Embryonic facial prominence (tissue), 1 donor: ENCODE measurements at regions not wholly inside any gene's neighbourhood (a gene's known extent, or its start where the extent isn't known, plus 50 kb on each side); places are given as distances from the start of the nearest gene placed in this dataset.
"Not testable (repeated sequence)": the region's sequence is repeated elsewhere in the genome, so short reads cannot be mapped to it uniquely, and the experiment has no call there.

Source experiments
- DNase-seq: peaks from one replicate; pipeline ENCODE4 v3.0.0-alpha.2; 2016; ENCODE audit errors: extremely low spot score

GRCh38 chr7:29649876-29650275 is 86.2 kb downstream of the PRR15 start:
- no peak for DNase-seq

GRCh38 chr7:29651477-29651876 is 87.8 kb downstream of the PRR15 start:
- DNase-seq, result no peak

- DNase-seq, result no peak
Measured at GRCh38 chr7:29652556-29652955, 88.9 kb downstream of the PRR15 start.

- DNase-seq, result not testable (repeated sequence)
Measured at GRCh38 chr7:29654340-29654739, 90.7 kb downstream of the PRR15 start.

GRCh38 chr7:29657288-29657687 is 93.7 kb downstream of the PRR15 start:
- DNase-seq, result no peak

GRCh38 chr7:29657856-29658255 is 94.2 kb downstream of the PRR15 start:
- DNase-seq, result no peak

GRCh38 chr7:29659213-29659612 is 95.6 kb downstream of the PRR15 start:
- not testable (repeated sequence) for DNase-seq

- not testable (repeated sequence) for DNase-seq
Measured at GRCh38 chr7:29662899-29663298, 99.3 kb downstream of the PRR15 start.

- DNase-seq, result not testable (repeated sequence)
Measured at GRCh38 chr7:29664999-29665398, 101.4 kb downstream of the PRR15 start.

- DNase-seq, result not testable (repeated sequence)
Measured at GRCh38 chr7:29667096-29667669, 103.5 kb downstream of the PRR15 start.

GRCh38 chr7:29671286-29671685 is 107.7 kb downstream of the PRR15 start:
- not testable (repeated sequence) for DNase-seq

GRCh38 chr7:29673635-29674034 is 110.0 kb downstream of the PRR15 start:
- not testable (repeated sequence) for DNase-seq

GRCh38 chr7:29674626-29675025 is 111.0 kb downstream of the PRR15 start:
- DNase-seq, result not testable (repeated sequence)

GRCh38 chr7:29677254-29677653 is 113.6 kb downstream of the PRR15 start:
- DNase-seq, result not testable (repeated sequence)

- not testable (repeated sequence) for DNase-seq
Measured at GRCh38 chr7:29679963-29680362, 116.3 kb downstream of the PRR15 start.

GRCh38 chr7:29680601-29681000 is 117.0 kb downstream of the PRR15 start:
- not testable (repeated sequence) for DNase-seq

- not testable (repeated sequence) for DNase-seq
Measured at GRCh38 chr7:29684151-29684786, 120.6 kb downstream of the PRR15 start.

GRCh38 chr7:29684787-29685650 is 121.3 kb upstream of the WIPF3 start:
- DNase-seq, result peak; percentile 9

GRCh38 chr7:29685651-29686271 is 120.5 kb upstream of the WIPF3 start:
- DNase-seq, result not testable (repeated sequence)

- DNase-seq, result not testable (repeated sequence)
Measured at GRCh38 chr7:29690510-29690909, 115.8 kb upstream of the WIPF3 start.

- not testable (repeated sequence) for DNase-seq
Measured at GRCh38 chr7:29696402-29696801, 109.9 kb upstream of the WIPF3 start.

- DNase-seq, result not testable (repeated sequence)
Measured at GRCh38 chr7:29699723-29700122, 106.6 kb upstream of the WIPF3 start.
